Ovary (tissue), 7 donors: ENCODE measurements at regions not wholly inside any gene's neighbourhood (a gene's known extent, or its start where the extent isn't known, plus 50 kb on each side); places are given as distances from the start of the nearest gene placed in this dataset.
"Not testable (repeated sequence)": the region's sequence is repeated elsewhere in the genome, so short reads cannot be mapped to it uniquely, and the experiment has no call there.

Experiments used
- DNase-seq, 5 donors: peaks; one replicate each; pipeline ENCODE4 v3.0.0-alpha.2; 2019 to 2020
- H3K27ac ChIP-seq, 2 donors: fragments of 200-600 bp; one replicate each; pipeline versions ENCODE4 v1.5.1 to v1.8.0; 2019 to 2022
- H3K27me3 ChIP-seq: fragments of 200-600 bp; one replicate; pipeline ENCODE4 v1.8.0; 2022
- H3K36me3 ChIP-seq: fragments of 200-600 bp; sonication (generic); one replicate; pipeline ENCODE4 v1.5.1; 2019
- H3K4me1 ChIP-seq: one replicate; pipeline ENCODE4 v1.8.1; 2013; ENCODE audit warnings: mild to moderate bottlenecking, moderate library complexity; ENCODE audit not compliant: insufficient read depth
- H3K4me3 ChIP-seq: fragments of 200-600 bp; sonication (generic); one replicate; pipeline ENCODE4 v1.5.1; 2017
- H3K9me3 ChIP-seq, 2 donors: fragments of 200-600 bp in 1 of 2; sonication (generic) in 1 of 2; one replicate each; pipeline versions ENCODE4 v1.5.1 to v1.8.1; 2013 to 2019; ENCODE audit warnings: mild to moderate bottlenecking in 1 of 2, moderate library complexity in 1 of 2
- CTCF ChIP-seq, 3 donors: fragments of 450-650 bp in 2 of 3; fragments of 200-600 bp in 1 of 3; IDR thresholded peaks; one replicate each; pipeline versions ENCODE4 v1.5.1 to v1.8.0; 2016 to 2022; ENCODE audit warnings: antibody characterized with exemption in 3 of 3, mild to moderate bottlenecking in 1 of 3
- EP300 ChIP-seq: sonication (generic); formaldehyde crosslinking; IDR thresholded peaks from one replicate; pipeline ENCODE4 v1.6.1; 2017; ENCODE audit warnings: antibody characterized with exemption
- POLR2A ChIP-seq: fragments of 450-650 bp; IDR thresholded peaks from one replicate; pipeline ENCODE4 v1.6.1; 2017; ENCODE audit warnings: antibody characterized with exemption, mild to moderate bottlenecking, moderate library complexity
- WGBS, 3 donors: extraction: QIAGEN DNeasy Blood & Tissue Kit in 1 of 3; methylation state at CpG; one replicate each; pipeline versions ENCODE4 v1.1.5 to v1.1.7; 2013 to 2017; 5-methylcytosine and 5-hydroxymethylcytosine counted together
- intact Hi-C, 4 donors: fragments of 100-400 bp; cut with DNase I; formaldehyde crosslinking; loops; one replicate each; pipeline versions ENCODE4 v1.11.0 to v1.15.1; 2022 to 2023
- donor health status: DM: no; HTN: no; CAD: no; lungs with moderate emphysema.
- donor health status: DM: no; HTN: no; CAD: no.
- donor health status: Bipolar disorder and iron deficiency.
- donor health status: DM: no; HTN: no; CAD: no.
- donor health status: DM: yes; HTN: yes; CAD: no.

GRCh38 chr3:87949879-87950208, 109.0 kb downstream of the CGGBP1 start:
- H3K36me3 ChIP-seq, result no peaks in the 10 kb centered on the region
- no peaks in the 10 kb centered on the region for H3K27me3 ChIP-seq
- 56 to 73% (median 68%) methylated on average over 1 of the region's 1 CpG for WGBS, 3 donors
- H3K4me1 ChIP-seq, result no peaks in the 10 kb centered on the region
- intact Hi-C loops, result no loop called here
- no peak overlapping the region for H3K4me3 ChIP-seq
- TF ChIP-seq POLR2A (no peak), CTCF (IDR thresholded peaks at IDR 0.05) (no peak), EP300 (no peak)
- no peak for DNase-seq
- no peak overlapping the region for H3K27ac ChIP-seq
- H3K9me3 ChIP-seq, result no peaks in the 10 kb centered on the region

- Histone ChIP-seq H3K4me3 (no peak overlapping the region), H3K27ac (no peak overlapping the region), H3K27me3 (no peaks in the 10 kb centered on the region), H3K9me3 (no peaks in the 10 kb centered on the region), H3K36me3 (no peaks in the 10 kb centered on the region), H3K4me1 (no peaks in the 10 kb centered on the region)
- 57 to 65% (median 63%) methylated on average over 4 of the region's 4 CpGs for WGBS, 3 donors
- TF ChIP-seq EP300 (no peak), POLR2A (no peak), CTCF (IDR thresholded peaks at IDR 0.05) (no peak)
- no peak for DNase-seq
- intact Hi-C loops, result no loop called here
Observed at GRCh38 chr3:87949189-87949878, 109.5 kb downstream of the CGGBP1 start.

- DNase-seq, H3K4me3 ChIP-seq, H3K27me3 ChIP-seq, H3K9me3 ChIP-seq, H3K4me1 ChIP-seq, H3K36me3 ChIP-seq, H3K27ac ChIP-seq, intact Hi-C loops: not testable (repeated sequence)
- WGBS, 3 donors, result 92 to 97% (median 97%) methylated on average over 20 of the region's 20 CpGs
Observed at GRCh38 chr3:87946007-87946406, 112.8 kb downstream of the CGGBP1 start.

GRCh38 chr3:87942256-87942655, 116.5 kb downstream of the CGGBP1 start:
- H3K27me3 ChIP-seq, intact Hi-C loops, H3K4me1 ChIP-seq, H3K36me3 ChIP-seq, DNase-seq, H3K27ac ChIP-seq, H3K9me3 ChIP-seq, H3K4me3 ChIP-seq: not testable (repeated sequence)
- 90 to 96% (median 93%) methylated on average over 8 of the region's 8 CpGs for WGBS, 3 donors

GRCh38 chr3:87924485-87924884, 134.3 kb downstream of the CGGBP1 start:
- intact Hi-C loops, result no loop called here
- H3K27ac ChIP-seq, result no peak overlapping the region
- no peak overlapping the region for H3K4me3 ChIP-seq
- H3K9me3 ChIP-seq, result no peaks in the 10 kb centered on the region
- H3K36me3 ChIP-seq, result no peaks in the 10 kb centered on the region
- no peaks in the 10 kb centered on the region for H3K4me1 ChIP-seq
- H3K27me3 ChIP-seq, result no peaks in the 10 kb centered on the region
- TF ChIP-seq POLR2A, result no peak
- TF ChIP-seq EP300, result no peak
- TF ChIP-seq CTCF (IDR thresholded peaks at IDR 0.05), result no peak
- no peak for DNase-seq
- WGBS, 3 donors, result 70 to 74% (median 71%) methylated on average over 1 of the region's 1 CpG
